ENCODE measurements at regions not wholly inside any gene's neighbourhood (a gene's known extent, or its start where the extent isn't known, plus 50 kb on each side); places are given as distances from the start of the nearest gene placed in this dataset.
"Not testable (repeated sequence)": the region's sequence is repeated elsewhere in the genome, so short reads cannot be mapped to it uniquely, and the experiment has no call there.

DNA sequence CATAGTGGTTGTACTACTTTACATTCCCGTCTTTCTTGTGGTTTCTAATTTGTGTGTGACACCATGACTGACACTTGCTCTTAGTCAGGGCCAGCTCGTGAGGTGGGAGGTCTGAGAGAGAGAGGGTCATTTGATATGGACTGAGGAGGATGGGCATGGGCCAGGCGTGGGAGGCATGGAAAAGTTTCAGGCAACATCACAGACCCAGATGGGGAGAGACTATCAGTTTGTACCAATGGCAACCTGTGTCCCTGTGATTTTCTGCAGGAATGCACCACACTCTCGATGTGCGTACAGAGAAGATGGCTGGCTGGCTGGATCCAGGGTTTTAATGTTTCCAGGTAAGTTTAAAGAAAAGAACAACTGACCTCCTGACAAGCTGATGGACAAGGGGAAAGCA lies 273.6 kb downstream of the CYRIA start:
- ATAC-seq, result no peak

- no peak for ATAC-seq
Observed at GRCh38 chr2:16390561-16390960, 275.1 kb downstream of the CYRIA start.

- no peak for ATAC-seq
Observed at GRCh38 chr2:16389611-16390010, 276.0 kb downstream of the CYRIA start.

- not testable (repeated sequence) for ATAC-seq
Observed at GRCh38 chr2:16388199-16388830, 277.3 kb downstream of the CYRIA start.

- no peak for ATAC-seq
Observed at GRCh38 chr2:16387461-16387984, 278.1 kb downstream of the CYRIA start.

- ATAC-seq, result no peak
Observed at GRCh38 chr2:16386431-16386830, 279.2 kb downstream of the CYRIA start.

GRCh38 chr2:16386031-16386430 lies 279.6 kb downstream of the CYRIA start:
- no peak for ATAC-seq

GRCh38 chr2:16385341-16385740 lies 280.3 kb downstream of the CYRIA start:
- ATAC-seq, result no peak

DNA sequence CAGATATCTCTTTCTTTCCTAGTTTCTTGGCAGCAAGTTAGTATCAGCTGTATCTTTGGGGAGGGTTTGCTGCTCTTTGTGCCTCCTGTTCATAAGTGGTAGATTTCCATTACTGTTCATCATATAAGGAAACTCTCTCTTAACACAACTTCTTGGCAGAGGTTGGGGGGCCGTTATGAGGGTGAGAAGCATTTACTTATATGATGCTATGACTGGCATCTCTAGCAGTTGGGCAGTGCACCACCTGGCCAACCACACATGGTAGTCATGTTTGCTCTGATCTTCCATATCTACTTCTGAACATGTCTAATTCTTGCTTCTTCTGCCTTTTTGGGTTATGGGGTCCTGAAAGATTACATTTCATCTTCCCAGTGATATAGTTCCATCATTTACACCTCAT lies 282.2 kb downstream of the CYRIA start:
- ATAC-seq, result no peak

GRCh38 chr2:16382451-16382850 lies 283.2 kb downstream of the CYRIA start:
- no peak for ATAC-seq

DNA sequence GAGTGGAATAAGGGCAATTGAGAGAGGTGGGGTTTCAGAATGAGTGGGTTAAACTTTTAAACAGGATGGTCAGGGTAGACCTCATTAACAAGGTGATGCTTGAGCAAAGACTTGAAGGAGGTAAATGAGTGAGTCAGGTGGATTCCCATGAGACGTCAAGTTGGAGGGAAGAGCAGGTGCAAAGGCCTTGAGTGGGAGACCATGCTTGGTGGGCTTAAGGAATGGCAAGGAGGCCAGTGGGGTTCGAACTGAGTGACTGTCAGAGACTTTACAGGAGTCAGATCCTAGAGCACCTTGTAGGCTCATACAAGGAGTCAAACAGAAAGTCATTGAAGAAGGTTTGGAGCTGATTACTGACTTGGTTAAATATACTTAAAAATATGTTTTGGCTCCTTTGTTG lies 284.1 kb downstream of the CYRIA start:
- ATAC-seq, result no peak

DNA sequence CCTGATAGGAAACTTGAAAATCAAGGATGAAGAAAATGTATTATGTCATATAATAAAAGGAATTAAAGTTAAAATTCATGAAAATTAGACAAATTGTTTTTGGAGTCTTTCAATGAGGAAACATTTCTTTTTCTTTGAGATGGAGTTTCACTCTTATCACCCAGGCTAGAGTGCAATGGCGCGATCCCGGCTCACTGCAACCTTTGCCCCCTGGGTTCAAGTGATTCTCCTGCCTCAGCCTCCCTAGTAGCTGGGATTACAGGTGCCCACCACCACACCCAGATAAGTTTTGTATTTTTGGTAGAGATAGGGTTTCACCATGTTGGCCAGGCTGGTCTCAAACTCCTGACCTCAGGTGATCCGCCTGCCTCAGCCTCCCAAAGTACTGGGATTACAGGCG lies 285.7 kb downstream of the CYRIA start:
- not testable (repeated sequence) for ATAC-seq

- not testable (repeated sequence) for ATAC-seq
Observed at GRCh38 chr2:16379061-16379460, 286.6 kb downstream of the CYRIA start.

DNA sequence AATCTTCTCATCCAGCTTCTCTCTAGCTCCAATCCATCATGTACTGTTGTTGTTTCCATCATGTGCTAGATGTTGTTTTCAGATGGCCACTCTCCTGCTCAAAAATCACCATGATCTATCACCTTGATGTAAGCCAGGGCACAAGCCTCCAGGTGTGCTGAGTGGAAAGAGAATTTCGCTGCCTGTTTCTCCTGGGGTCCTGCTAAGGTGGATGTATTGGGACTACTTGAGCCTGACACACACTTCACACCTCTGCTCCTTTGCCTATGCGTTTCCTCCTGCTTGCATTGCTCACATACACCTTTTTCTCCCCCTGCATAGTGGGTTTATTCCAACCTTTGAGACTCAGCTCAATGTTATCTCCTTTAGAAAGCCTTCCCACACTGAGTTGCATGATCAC lies 287.6 kb downstream of the CYRIA start:
- no peak for ATAC-seq

- no peak for ATAC-seq
Observed at GRCh38 chr2:16375981-16376380, 289.7 kb downstream of the CYRIA start.

GRCh38 chr2:16375351-16375750 lies 290.3 kb downstream of the CYRIA start:
- ATAC-seq, result no peak

DNA sequence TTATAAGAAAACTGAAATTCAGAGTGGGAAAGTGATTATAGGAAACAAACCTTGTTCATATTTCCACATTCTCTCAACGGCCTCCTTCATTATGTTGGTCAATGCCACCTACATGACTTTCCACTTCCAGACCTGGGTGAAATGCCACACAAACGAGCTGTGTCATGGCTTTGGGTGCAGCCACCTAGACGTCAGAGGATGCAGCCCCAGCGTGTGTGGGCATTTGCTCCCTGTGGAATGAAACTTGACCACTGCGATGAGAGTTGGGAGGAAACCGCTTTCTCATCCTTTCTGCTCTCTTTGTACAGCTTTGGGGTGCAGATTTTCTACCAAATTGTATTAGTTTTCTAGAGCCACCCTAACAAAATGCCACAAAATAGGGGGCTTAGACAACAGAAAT lies 291.0 kb downstream of the CYRIA start:
- no peak for ATAC-seq

GRCh38 chr2:16373341-16373740 lies 292.3 kb downstream of the CYRIA start:
- ATAC-seq, result no peak

- no peak for ATAC-seq
Observed at GRCh38 chr2:16371751-16372150, 293.9 kb downstream of the CYRIA start.

DNA sequence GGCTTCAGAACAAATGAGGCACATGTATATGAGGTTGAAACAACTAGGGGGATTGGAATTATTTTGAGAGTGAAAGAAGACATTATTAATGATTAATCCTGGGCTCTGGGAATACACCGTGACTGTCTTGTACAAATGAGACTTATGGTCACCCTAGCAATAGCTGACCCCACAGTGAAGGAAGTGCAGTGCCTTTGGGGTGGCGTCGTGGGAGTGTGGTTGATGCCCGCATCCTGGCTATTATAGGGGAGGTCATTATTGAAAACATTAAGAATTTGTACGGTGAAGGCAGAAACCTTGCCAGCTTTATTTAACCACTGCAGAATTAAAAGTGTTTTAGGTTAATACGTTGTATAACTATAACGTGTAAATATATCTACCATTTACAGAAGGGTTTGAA lies 296.7 kb downstream of the CYRIA start:
- ATAC-seq, result no peak

- ATAC-seq, result no peak
Observed at GRCh38 chr2:16368328-16368727, 297.3 kb downstream of the CYRIA start.

DNA sequence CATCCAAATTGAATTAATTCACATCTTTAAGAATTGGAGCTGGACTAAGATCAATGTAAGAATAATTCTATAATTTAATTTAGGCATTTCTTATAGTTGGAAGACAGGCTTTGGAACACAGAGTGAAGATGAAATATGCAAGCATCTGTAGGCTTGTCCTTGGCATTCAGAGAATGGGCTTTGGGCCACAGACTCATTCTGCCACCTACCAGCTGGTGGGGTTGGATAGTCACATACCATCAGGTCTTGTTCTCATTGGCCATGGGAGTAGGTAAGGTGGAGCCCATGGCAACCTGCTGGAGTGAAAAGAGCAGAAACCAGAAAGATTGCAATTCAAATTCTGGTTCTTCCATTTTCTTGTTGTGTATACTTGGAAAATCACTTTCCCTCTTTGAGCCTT lies 300.3 kb downstream of the CYRIA start:
- ATAC-seq, result no peak

DNA sequence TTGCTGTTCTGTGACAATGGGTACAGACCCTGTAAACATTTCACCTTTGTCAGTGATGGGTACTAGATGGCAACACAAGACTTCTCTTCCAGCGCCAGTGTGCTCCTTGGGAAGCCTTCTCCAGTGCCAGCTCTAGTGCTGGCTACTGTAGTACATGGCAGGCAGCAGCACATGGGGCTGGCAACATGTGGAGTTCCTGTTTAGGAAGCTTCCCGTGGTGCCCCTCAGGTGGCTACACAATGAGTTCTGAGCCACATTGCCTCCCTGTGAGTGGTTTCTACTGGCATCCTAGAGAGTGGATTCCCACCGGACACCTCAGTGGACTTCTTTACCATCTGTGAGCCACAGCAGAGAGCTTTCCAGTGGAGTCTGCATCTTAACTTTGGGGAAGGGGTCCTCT lies 302.1 kb downstream of the CYRIA start:
- no peak for ATAC-seq

DNA sequence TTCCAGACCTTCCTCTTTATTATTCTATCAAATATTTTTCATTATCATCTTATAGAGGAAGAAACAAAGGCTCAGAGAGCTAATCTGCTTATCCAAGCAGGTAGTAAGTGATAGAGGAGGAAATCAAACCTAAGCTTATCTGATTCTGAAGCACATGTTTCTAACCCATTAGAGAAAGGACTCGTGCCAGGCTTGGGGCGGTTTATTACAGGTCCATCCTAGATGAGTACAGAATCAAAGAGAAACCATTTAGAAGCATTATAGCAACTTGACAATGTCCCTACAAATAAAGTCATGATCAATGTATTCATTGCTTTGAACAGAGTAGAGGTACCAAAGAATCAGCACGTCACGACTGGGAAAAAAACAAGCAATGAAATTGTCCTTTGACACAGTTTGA lies 303.0 kb downstream of the CYRIA start:
- no peak for ATAC-seq
